K562 (cell line): ENCODE measurements at regions not wholly inside any gene's neighbourhood (a gene's known extent, or its start where the extent isn't known, plus 50 kb on each side); places are given as distances from the start of the nearest gene placed in this dataset.

Experiments
- ATAC-seq: fragments of 200-7000 bp; cut with Tn5 transposase; 3 replicates; pipeline ENCODE4 v1.9.1; 2020; ENCODE audit warnings: moderate library complexity
- BruUV-seq: library from RNA; stranded (reverse); fragments of 400-500 nt; replicated peaks from 2 replicates; lab custom pipeline; 2021; lab: Mats Ljungman, UMichigan
- CTCF ChIA-PET: fragments of 300-600 bp; formaldehyde crosslinking; extraction: SDS; loops from one replicate; lab custom pipeline; 2021; ENCODE audit warnings: low intra/inter-chr PET ratio; lab: Yijun Ruan, JAX
- POLR2A ChIA-PET: fragments of 300-600, 350-650 bp; sonication (Branson Sonifier 250); formaldehyde crosslinking; extraction: SDS; loops from one replicate; lab custom pipeline; 2021; ENCODE audit warnings: antibody characterized with exemption, inconsistent platforms; lab: Yijun Ruan, JAX
- DNase-seq, 4 experiments: peaks; one replicate each; pipeline versions ENCODE4 v3.0.0 to v3.0.0-alpha.2; 2011 to 2018; ENCODE audit warnings: low spot score in 3 of 4, mixed read lengths in 3 of 4; ENCODE audit errors: extremely low read depth in 1 of 4
- FAIRE-seq: peaks from 2 replicates; lab custom pipeline; 2011; peaks lifted over from hg19 to GRCh38; lab: Jason Lieb, UNC
- H2AFZ ChIP-seq: 2 replicates; pipeline ENCODE4 v1.6.0; 2011; ENCODE audit warnings: low read depth, low read length, control low read depth, inconsistent platforms
- H3K27ac ChIP-seq: fragments of 200-600 bp; 3 replicates; pipeline ENCODE4 v1.8.0; 2011; ENCODE audit warnings: low read depth, mild to moderate bottlenecking, control low read depth, inconsistent platforms, low read length, moderate library complexity, mixed read lengths; ENCODE audit errors: extremely low read depth
- H3K27me3 ChIP-seq, 2 experiments: fragments of 300-600 bp in 1 of 2; 2 replicates in 1 of 2; 3 replicates in 1 of 2; pipeline versions ENCODE4 v1.6.0 to v1.8.0; 2011; ENCODE audit warnings: inconsistent platforms in 2 of 2, low read length in 2 of 2, mild to moderate bottlenecking in 1 of 2, mixed read lengths in 1 of 2, moderate library complexity in 1 of 2; ENCODE audit not compliant: control insufficient read depth in 2 of 2, insufficient read depth in 2 of 2
- H3K36me3 ChIP-seq: fragments of 300-600 bp; 3 replicates; pipeline ENCODE4 v1.8.0; 2011; ENCODE audit warnings: mild to moderate bottlenecking, low read length, inconsistent platforms; ENCODE audit not compliant: control insufficient read depth, insufficient read depth
- H3K4me1 ChIP-seq, 2 experiments: fragments of 200-600 bp in 1 of 2; replicated peaks in 1 of 2; 2 replicates in 1 of 2; 3 replicates in 1 of 2; pipeline versions ENCODE4 v1.5.1 to v1.8.0; 2011; ENCODE audit warnings: inconsistent platforms in 2 of 2, low read length in 2 of 2, mild to moderate bottlenecking in 1 of 2, mixed read lengths in 1 of 2, moderate library complexity in 1 of 2; ENCODE audit not compliant: control insufficient read depth in 2 of 2, insufficient read depth in 2 of 2
- H3K4me2 ChIP-seq: 2 replicates; pipeline ENCODE4 v1.6.1; 2011; ENCODE audit warnings: low read length, control low read depth, inconsistent platforms, mixed read lengths; ENCODE audit not compliant: insufficient read depth
- H3K4me3 ChIP-seq: fragments of 200-600 bp; sonication (generic), shearing (Covaris generic); 2 replicates; pipeline ENCODE4 v1.5.1; 2016; ENCODE audit warnings: control low read depth, inconsistent platforms
- H3K79me2 ChIP-seq: fragments of 200-600 bp; 3 replicates; pipeline ENCODE4 v1.8.0; 2011; ENCODE audit warnings: low read length, inconsistent platforms; ENCODE audit not compliant: control insufficient read depth, insufficient read depth
- H3K9ac ChIP-seq, 2 experiments: 2 replicates each; pipeline versions ENCODE4 v1.6.0 to v1.6.1; 2011; ENCODE audit warnings: low read depth in 2 of 2, low read length in 2 of 2, control low read depth in 1 of 2, inconsistent platforms in 1 of 2, mild to moderate bottlenecking in 1 of 2, mixed read lengths in 1 of 2; ENCODE audit not compliant: insufficient read depth in 1 of 2
- H3K9me1 ChIP-seq: one replicate; pipeline ENCODE4 v1.6.0; 2011; ENCODE audit warnings: inconsistent platforms, mild to moderate bottlenecking, low read length, moderate library complexity; ENCODE audit not compliant: control insufficient read depth, insufficient read depth
- H3K9me3 ChIP-seq: replicated peaks from 2 replicates; pipeline ENCODE4 v1.5.1; 2011; ENCODE audit warnings: low read depth, low read length, inconsistent platforms; ENCODE audit not compliant: control insufficient read depth, insufficient read depth
- H4K20me1 ChIP-seq: replicated peaks from 2 replicates; pipeline ENCODE4 v1.6.1; 2011; ENCODE audit warnings: low read length, inconsistent platforms, mixed read lengths; ENCODE audit not compliant: control insufficient read depth, insufficient read depth
- GMEB1 ChIP-seq: fragments of 250-450 bp; sonication (Bioruptor Pico); IDR thresholded peaks from 2 replicates; pipeline ENCODE4 v1.4.0; 2020; ENCODE audit warnings: mild to moderate bottlenecking
- MTA3 ChIP-seq: fragments of 450-650 bp; formaldehyde crosslinking; IDR thresholded peaks from 2 replicates; pipeline ENCODE4 v1.6.1; 2017; ENCODE audit warnings: mild to moderate bottlenecking, borderline replicate concordance
- NEUROD1 ChIP-seq: fragments of 150-350 bp; IDR thresholded peaks from 2 replicates; pipeline ENCODE4 v1.6.1; 2014; ENCODE audit warnings: borderline replicate concordance, low read length, low read depth; ENCODE audit not compliant: partially characterized antibody
- REST ChIP-seq, 2 experiments: fragments of 450-650 bp; formaldehyde crosslinking in 1 of 2; IDR thresholded peaks; 2 replicates each; pipeline versions ENCODE4 v1.4.0 to v1.6.1; 2014 to 2020; ENCODE audit warnings: mild to moderate bottlenecking in 2 of 2, borderline replicate concordance in 1 of 2, low read depth in 1 of 2
- TARDBP ChIP-seq: fragments of 450-650 bp; IDR thresholded peaks from 2 replicates; pipeline ENCODE4 v1.6.1; 2016
- ZNF655 ChIP-seq: fragments of 250-450 bp; sonication (Bioruptor Pico); IDR thresholded peaks from 2 replicates; pipeline ENCODE4 v1.5.0; 2021
- WGBS: fragments of 100-300 bp; shearing (Covaris generic); methylation state at CpG from one replicate; pipeline ENCODE4 v1.1.6; 2016; ENCODE audit warnings: low coverage, mixed read lengths; ENCODE audit not compliant: insufficient coverage; ENCODE audit errors: missing lambda C conversion rate; 5-methylcytosine and 5-hydroxymethylcytosine counted together
- in situ Hi-C: fragments of 300-500 bp; cut with MboI; formaldehyde crosslinking; loops from 4 replicates; pipeline ENCODE4 v1.15.0; 2018; ENCODE audit warnings: inconsistent platforms, mixed read lengths
- intact Hi-C: fragments of 100-400 bp; cut with micrococcal nuclease; formaldehyde crosslinking; loops from 2 replicates; pipeline ENCODE4 v1.14.2; 2022

- Histone ChIP-seq H3K36me3 (no peaks in the 10 kb centered on the region), H3K27me3 (no peaks in the 10 kb centered on the region), H3K9me1 (no peaks in the 10 kb centered on the region), H3K9me3 (no peaks in the 10 kb centered on the region), H3K27ac (no peak overlapping the region), H3K79me2 (no peaks in the 10 kb centered on the region), H3K9ac (no peak overlapping the region), H4K20me1 (no peaks in the 10 kb centered on the region), H3K4me3 (no peak overlapping the region), H3K4me1 (no peaks in the 10 kb centered on the region), H2AFZ (no peak overlapping the region), H3K4me2 (no peak overlapping the region)
- WGBS = 10% methylated on average over 2 of the region's 2 CpGs
- no TSS peak for BruUV-seq
- POLR2A ChIA-PET = no interaction called here
- CTCF ChIA-PET = no interaction called here
- no peak for DNase-seq
- intact Hi-C loops (no loop called here), in situ Hi-C loops (no loop called here)
- FAIRE-seq = no peak
- no peak for ATAC-seq
- TF ChIP-seq NEUROD1 = no peak
- TF ChIP-seq REST (IDR thresholded peaks at IDR 0.05; ENCODE audit: borderline replicate concordance) = no peak
- TF ChIP-seq REST (CRISPR knock-in tag; IDR thresholded peaks at IDR 0.05; ENCODE audit: low read depth) = no peak
- no peak for TF ChIP-seq ZNF655
- TF ChIP-seq GMEB1 (CRISPR knock-in tag) = no peak
- TF ChIP-seq MTA3 = no peak
- no peak for TF ChIP-seq TARDBP
Measured at GRCh38 chr13:65292488-65292901, 1937.6 kb downstream of the PCDH9 start.
